ENCODE measurements at regions not wholly inside any gene's neighbourhood (a gene's known extent, or its start where the extent isn't known, plus 50 kb on each side); places are given as distances from the start of the nearest gene placed in this dataset.

DNA sequence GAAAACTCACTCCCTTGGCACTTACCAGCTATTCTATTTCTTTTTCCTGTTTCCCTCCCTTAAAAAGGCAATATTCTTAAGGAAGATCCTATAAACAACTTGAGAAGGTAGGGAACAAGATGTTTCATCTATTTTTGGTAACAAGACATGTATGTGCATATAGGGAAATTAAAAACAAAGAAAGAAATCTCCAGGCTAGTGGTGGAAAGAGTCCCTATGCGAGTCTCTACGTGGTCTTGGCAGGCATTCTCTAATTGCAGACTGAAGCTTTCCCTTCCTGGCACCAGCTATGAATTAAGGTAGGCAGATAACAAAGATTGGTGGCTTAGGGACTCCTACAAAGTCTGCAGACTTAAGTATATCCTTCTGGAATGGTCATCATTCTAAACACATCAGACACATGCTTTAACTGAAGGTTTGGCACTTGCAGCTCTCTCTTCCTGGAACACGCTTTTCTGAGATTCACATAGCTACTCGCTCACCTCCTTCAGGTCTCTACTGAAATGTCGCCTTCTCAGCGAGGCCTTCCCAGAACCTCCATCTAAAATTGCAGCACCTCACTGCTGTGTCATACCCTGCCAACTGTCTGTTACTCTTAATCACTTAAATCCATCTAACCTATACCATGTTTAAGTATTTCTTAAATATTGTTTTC is 336.0 kb downstream of the VGLL3 start:
- CTCF ChIA-PET = no interaction called here

DNA sequence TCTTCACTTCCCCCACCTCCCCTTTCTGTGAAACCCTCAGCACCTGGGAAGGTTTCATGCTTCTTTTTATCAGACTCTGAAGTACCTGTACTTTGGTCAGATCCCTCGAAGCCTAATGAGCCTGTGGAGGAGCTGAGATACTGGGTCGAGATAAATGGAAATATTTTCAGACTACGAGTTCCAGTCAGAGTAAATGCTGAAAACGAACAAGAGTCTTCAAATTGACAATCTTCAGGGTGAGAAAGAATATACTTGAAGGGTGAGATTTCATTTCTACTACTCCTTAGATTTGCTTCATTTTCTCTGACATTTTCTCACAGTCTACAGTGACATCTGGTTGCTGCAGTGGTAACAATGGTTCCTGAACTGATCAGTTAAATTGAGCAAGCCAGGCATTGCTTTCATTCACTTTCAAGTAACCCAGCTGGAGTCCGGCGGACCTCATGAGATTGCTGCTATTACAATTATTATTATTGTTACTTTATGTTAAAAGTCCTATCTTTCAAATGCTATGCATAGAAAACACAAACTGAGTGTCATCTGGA is 337.2 kb downstream of the VGLL3 start:
- no peaks in the 10 kb centered on the region for H3K36me3 ChIP-seq (ENCODE audit: control insufficient read depth in 2 of 2, extremely low read depth in 1 of 2, insufficient read depth in 1 of 2, low read length in 1 of 2)
- POLR2A ChIA-PET = no interaction called here
- no peaks in the 10 kb centered on the region for H3K4me1 ChIP-seq (ENCODE audit: control insufficient read depth in 1 of 2, extremely low read depth in 1 of 2, insufficient read depth in 2 of 2, low read length in 2 of 2)
- H3K36me3 Mint-ChIP-seq = no peaks in the 10 kb centered on the region
- WGBS (ENCODE audit: insufficient coverage) = no CpG with 5 or more reads among the region's 6 CpGs
- no peak overlapping the region for H3K27ac Mint-ChIP-seq
- no peaks in the 10 kb centered on the region for H3K4me1 Mint-ChIP-seq
- no peaks in the 10 kb centered on the region for H3K9me3 ChIP-seq
- ATAC-seq (replicated peaks in 1 of 4) (no peak), DNase-seq (no peak)
- H3K27me3 ChIP-seq (replicated peaks in 1 of 2; ENCODE audit: control insufficient read depth in 2 of 2, extremely low read depth in 1 of 2, insufficient read depth in 2 of 2, low read length in 1 of 2) = no peaks in the 10 kb centered on the region
- H3K4me3 ChIP-seq (ENCODE audit: control insufficient read depth in 1 of 2, extremely low read depth in 1 of 2, low read length in 1 of 2) = no peak overlapping the region
- CTCF ChIA-PET = no interaction called here
- no peak overlapping the region for H3K4me3 Mint-ChIP-seq
- no peaks in the 10 kb centered on the region for H3K27me3 Mint-ChIP-seq
- no peak overlapping the region for H3K27ac ChIP-seq (ENCODE audit: low read length)
- H3K9me3 Mint-ChIP-seq = peaks cover 0 to 6% (median 0%) of the 10 kb centered on the region in 3 donors

More for the DNA sequence above, 336.0 kb downstream of the VGLL3 start:
- WGBS (ENCODE audit: insufficient coverage) = 81% methylated on average over 4 of the region's 6 CpGs
- DNase-seq (no peak), ATAC-seq (replicated peaks in 1 of 4) (no peak)
- H3K27ac ChIP-seq (ENCODE audit: low read length) = no peak overlapping the region
- POLR2A ChIA-PET = no interaction called here
- H3K36me3 ChIP-seq (ENCODE audit: control insufficient read depth in 2 of 2, extremely low read depth in 1 of 2, insufficient read depth in 1 of 2, low read length in 1 of 2) = no peaks in the 10 kb centered on the region
- H3K27me3 ChIP-seq (replicated peaks in 1 of 2; ENCODE audit: control insufficient read depth in 2 of 2, extremely low read depth in 1 of 2, insufficient read depth in 2 of 2, low read length in 1 of 2) = no peaks in the 10 kb centered on the region
- H3K4me3 ChIP-seq (ENCODE audit: control insufficient read depth in 1 of 2, extremely low read depth in 1 of 2, low read length in 1 of 2) = no peak overlapping the region
- Mint-ChIP-seq H3K9me3 (peaks cover 0 to 6% (median 0%) of the 10 kb centered on the region in 3 donors), H3K36me3 (no peaks in the 10 kb centered on the region), H3K27me3 (no peaks in the 10 kb centered on the region), H3K4me3 (no peak overlapping the region), H3K4me1 (no peaks in the 10 kb centered on the region), H3K27ac (no peak overlapping the region)
- no peaks in the 10 kb centered on the region for H3K9me3 ChIP-seq
- H3K4me1 ChIP-seq (ENCODE audit: control insufficient read depth in 1 of 2, extremely low read depth in 1 of 2, insufficient read depth in 2 of 2, low read length in 2 of 2) = no peaks in the 10 kb centered on the region

DNA sequence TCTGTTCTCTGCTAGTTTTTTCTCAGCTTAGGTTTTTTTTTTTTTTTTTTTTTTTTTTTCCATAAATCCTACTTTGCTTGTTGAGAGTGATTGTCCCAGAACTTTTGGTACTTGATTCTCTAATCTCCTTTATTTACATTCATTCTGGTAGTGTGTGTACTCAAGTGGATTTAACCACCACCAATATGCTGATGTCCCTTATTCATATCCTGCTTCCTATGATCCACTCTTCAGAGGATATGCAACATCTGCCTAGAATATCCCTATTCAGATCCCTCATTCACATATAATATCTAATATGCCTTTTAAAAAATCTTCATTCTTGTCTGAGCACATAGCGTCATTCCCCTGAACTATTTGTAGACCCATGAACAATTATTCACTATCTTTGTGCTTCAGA is 342.9 kb downstream of the VGLL3 start:
- WGBS (ENCODE audit: insufficient coverage) = no CpG with 5 or more reads among the region's 1 CpG
- Histone ChIP-seq H3K27ac (ENCODE audit: low read length) (no peak overlapping the region), H3K27me3 (replicated peaks in 1 of 2; ENCODE audit: control insufficient read depth in 2 of 2, extremely low read depth in 1 of 2, insufficient read depth in 2 of 2, low read length in 1 of 2) (no peaks in the 10 kb centered on the region), H3K4me1 (ENCODE audit: control insufficient read depth in 1 of 2, extremely low read depth in 1 of 2, insufficient read depth in 2 of 2, low read length in 2 of 2) (no peaks in the 10 kb centered on the region), H3K36me3 (ENCODE audit: control insufficient read depth in 2 of 2, extremely low read depth in 1 of 2, insufficient read depth in 1 of 2, low read length in 1 of 2) (no peaks in the 10 kb centered on the region), H3K4me3 (ENCODE audit: control insufficient read depth in 1 of 2, extremely low read depth in 1 of 2, low read length in 1 of 2) (no peak overlapping the region), H3K9me3 (no peaks in the 10 kb centered on the region)
- no peaks in the 10 kb centered on the region for H3K36me3 Mint-ChIP-seq
- CTCF ChIA-PET = interaction anchor here in 1 of 2 donors (0.6 kb wide), 1 partner anchor 8 kb away, joined by 3 read pairs; no protein-coding TSS in a partner anchor
- H3K9me3 Mint-ChIP-seq = peaks cover 10 to 16% (median 12%) of the 10 kb centered on the region in 3 donors
- ATAC-seq (replicated peaks in 1 of 4) = no peak
- H3K27me3 Mint-ChIP-seq = no peaks in the 10 kb centered on the region
- H3K4me1 Mint-ChIP-seq = no peaks in the 10 kb centered on the region
- no peak overlapping the region for H3K27ac Mint-ChIP-seq
- H3K4me3 Mint-ChIP-seq = no peak overlapping the region
- no peak for DNase-seq
- POLR2A ChIA-PET = interaction anchor here in 1 of 2 donors (0.6 kb wide), 1 partner anchor 89 kb away, joined by 10 read pairs; no protein-coding TSS in a partner anchor

DNA sequence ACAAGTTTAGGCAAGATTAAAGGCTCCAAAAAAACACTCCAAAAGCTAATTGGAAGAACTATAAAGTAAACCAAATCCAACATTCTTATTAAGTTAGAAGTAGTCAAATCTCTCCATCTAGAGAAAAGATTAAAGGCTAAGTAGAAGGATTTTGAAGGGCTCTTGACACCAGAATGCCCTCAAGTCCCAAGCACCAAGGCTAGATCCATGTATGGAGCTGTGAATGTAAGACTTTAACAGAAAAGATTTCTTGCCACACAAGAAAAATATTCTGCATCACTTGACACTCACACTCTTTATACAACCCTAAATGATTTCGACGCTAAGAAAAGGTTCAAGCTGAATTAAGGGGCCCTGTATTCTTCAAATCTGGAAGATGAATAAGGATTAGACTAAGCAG is 345.2 kb downstream of the VGLL3 start:
- Mint-ChIP-seq H3K27ac (no peak overlapping the region), H3K4me3 (no peak overlapping the region)
- POLR2A ChIA-PET = no interaction called here

DNA sequence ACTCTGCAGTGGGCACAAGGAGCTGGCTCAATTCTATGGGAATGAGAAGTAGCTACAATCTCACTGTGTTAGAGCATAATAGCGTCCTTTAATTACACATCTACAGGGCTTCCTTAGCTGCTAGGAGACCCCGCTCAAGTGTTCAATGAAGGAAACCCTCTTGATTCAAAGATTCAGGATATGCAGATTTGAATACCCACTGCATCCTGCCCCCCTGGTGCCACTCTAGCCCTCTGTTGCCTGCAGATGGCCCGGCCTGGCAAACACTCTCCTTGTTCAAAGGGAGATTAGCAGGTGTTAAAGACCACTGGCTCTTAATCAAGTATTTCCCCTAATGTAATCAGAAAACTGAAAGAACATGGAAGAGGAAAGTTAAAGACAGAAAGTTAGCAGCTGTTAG is 356.6 kb downstream of the VGLL3 start:
- Mint-ChIP-seq H3K36me3 (no peaks in the 10 kb centered on the region), H3K9me3 (peaks cover 15 to 19% (median 15%) of the 10 kb centered on the region in 3 donors), H3K4me1 (no peaks in the 10 kb centered on the region), H3K27me3 (no peaks in the 10 kb centered on the region), H3K27ac (no peak overlapping the region), H3K4me3 (no peak overlapping the region)
- H3K9me3 ChIP-seq = no peaks in the 10 kb centered on the region
- H3K36me3 ChIP-seq (ENCODE audit: control insufficient read depth in 2 of 2, extremely low read depth in 1 of 2, insufficient read depth in 1 of 2, low read length in 1 of 2) = no peaks in the 10 kb centered on the region
- DNase-seq = no peak
- H3K27ac ChIP-seq (ENCODE audit: low read length) = no peak overlapping the region
- ATAC-seq (replicated peaks in 1 of 4) = no peak
- no peaks in the 10 kb centered on the region for H3K27me3 ChIP-seq (replicated peaks in 1 of 2; ENCODE audit: control insufficient read depth in 2 of 2, extremely low read depth in 1 of 2, insufficient read depth in 2 of 2, low read length in 1 of 2)
- H3K4me1 ChIP-seq (ENCODE audit: control insufficient read depth in 1 of 2, extremely low read depth in 1 of 2, insufficient read depth in 2 of 2, low read length in 2 of 2) = no peaks in the 10 kb centered on the region
- POLR2A ChIA-PET = no interaction called here
- no peak overlapping the region for H3K4me3 ChIP-seq (ENCODE audit: control insufficient read depth in 1 of 2, extremely low read depth in 1 of 2, low read length in 1 of 2)
- CTCF ChIA-PET = no interaction called here
- no CpG with 5 or more reads among the region's 3 CpGs for WGBS (ENCODE audit: insufficient coverage)

More for the DNA sequence above, 345.2 kb downstream of the VGLL3 start:
- no peaks in the 10 kb centered on the region for H3K36me3 Mint-ChIP-seq
- no CpG with 5 or more reads among the region's 2 CpGs for WGBS (ENCODE audit: insufficient coverage)
- peaks cover 12 to 16% (median 14%) of the 10 kb centered on the region in 3 donors for H3K9me3 Mint-ChIP-seq
- no peaks in the 10 kb centered on the region for H3K4me1 ChIP-seq (ENCODE audit: control insufficient read depth in 1 of 2, extremely low read depth in 1 of 2, insufficient read depth in 2 of 2, low read length in 2 of 2)
- H3K27me3 Mint-ChIP-seq = no peaks in the 10 kb centered on the region
- H3K4me3 ChIP-seq (ENCODE audit: control insufficient read depth in 1 of 2, extremely low read depth in 1 of 2, low read length in 1 of 2) = no peak overlapping the region
- H3K9me3 ChIP-seq = no peaks in the 10 kb centered on the region
- DNase-seq (no peak), ATAC-seq (replicated peaks in 1 of 4) (no peak)
- H3K4me1 Mint-ChIP-seq = no peaks in the 10 kb centered on the region
- H3K27me3 ChIP-seq (replicated peaks in 1 of 2; ENCODE audit: control insufficient read depth in 2 of 2, extremely low read depth in 1 of 2, insufficient read depth in 2 of 2, low read length in 1 of 2) = no peaks in the 10 kb centered on the region
- H3K27ac ChIP-seq (ENCODE audit: low read length) = no peak overlapping the region
- CTCF ChIA-PET = no interaction called here
- H3K36me3 ChIP-seq (ENCODE audit: control insufficient read depth in 2 of 2, extremely low read depth in 1 of 2, insufficient read depth in 1 of 2, low read length in 1 of 2) = no peaks in the 10 kb centered on the region

DNA sequence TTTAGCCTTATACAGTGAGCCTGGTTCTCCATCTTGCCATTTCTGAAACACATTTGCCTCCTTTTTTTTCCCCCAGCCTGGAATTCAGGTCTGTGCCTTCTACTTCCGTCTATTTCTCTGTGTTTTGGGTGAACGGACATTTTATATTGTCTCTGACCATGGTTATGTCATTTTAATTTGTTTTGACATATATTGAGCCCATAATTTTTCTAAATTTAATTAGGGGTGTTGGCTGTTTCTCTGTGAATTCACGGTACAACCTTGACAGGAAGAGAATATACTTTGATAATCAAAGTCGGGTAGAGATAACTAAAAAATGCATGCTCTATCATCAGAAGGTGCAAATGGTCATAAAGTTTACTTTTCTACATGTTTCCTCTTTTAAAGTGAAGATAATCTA is 361.4 kb downstream of the VGLL3 start:
- WGBS (ENCODE audit: insufficient coverage) = no CpG with 5 or more reads among the region's 4 CpGs
- ATAC-seq (replicated peaks in 1 of 4) (no peak), DNase-seq (no peak)
- Histone ChIP-seq H3K27me3 (replicated peaks in 1 of 2; ENCODE audit: control insufficient read depth in 2 of 2, extremely low read depth in 1 of 2, insufficient read depth in 2 of 2, low read length in 1 of 2) (no peaks in the 10 kb centered on the region), H3K4me1 (ENCODE audit: control insufficient read depth in 1 of 2, extremely low read depth in 1 of 2, insufficient read depth in 2 of 2, low read length in 2 of 2) (no peaks in the 10 kb centered on the region), H3K9me3 (no peaks in the 10 kb centered on the region), H3K4me3 (ENCODE audit: control insufficient read depth in 1 of 2, extremely low read depth in 1 of 2, low read length in 1 of 2) (no peak overlapping the region), H3K27ac (ENCODE audit: low read length) (no peak overlapping the region), H3K36me3 (ENCODE audit: control insufficient read depth in 2 of 2, extremely low read depth in 1 of 2, insufficient read depth in 1 of 2, low read length in 1 of 2) (no peaks in the 10 kb centered on the region)
- no peak overlapping the region for H3K4me3 Mint-ChIP-seq
- H3K27me3 Mint-ChIP-seq = no peaks in the 10 kb centered on the region
- H3K27ac Mint-ChIP-seq = no peak overlapping the region
- peaks cover 1 to 4% (median 3%) of the 10 kb centered on the region in 3 donors for H3K9me3 Mint-ChIP-seq
- H3K36me3 Mint-ChIP-seq = no peaks in the 10 kb centered on the region
- POLR2A ChIA-PET = no interaction called here
- no peaks in the 10 kb centered on the region for H3K4me1 Mint-ChIP-seq
- CTCF ChIA-PET = no interaction called here

Data from T-cell (primary cell).